NOMO-1 (cell line): ENCODE measurements at regions not wholly inside any gene's neighbourhood (a gene's known extent, or its start where the extent isn't known, plus 50 kb on each side); places are given as distances from the start of the nearest gene placed in this dataset.

Source experiments
- DNase-seq, 2 experiments: peaks; one replicate each; lab custom pipeline; 2025; ENCODE audit not compliant: unreplicated experiment in 2 of 2; lab: John Stamatoyannopoulos, UW

- no peak for DNase-seq
Measured at GRCh38 chr7:54476609-54477008, 65.6 kb upstream of the VSTM2A start.

- no peak for DNase-seq
Measured at GRCh38 chr7:54477083-54477482, 65.1 kb upstream of the VSTM2A start.

DNA sequence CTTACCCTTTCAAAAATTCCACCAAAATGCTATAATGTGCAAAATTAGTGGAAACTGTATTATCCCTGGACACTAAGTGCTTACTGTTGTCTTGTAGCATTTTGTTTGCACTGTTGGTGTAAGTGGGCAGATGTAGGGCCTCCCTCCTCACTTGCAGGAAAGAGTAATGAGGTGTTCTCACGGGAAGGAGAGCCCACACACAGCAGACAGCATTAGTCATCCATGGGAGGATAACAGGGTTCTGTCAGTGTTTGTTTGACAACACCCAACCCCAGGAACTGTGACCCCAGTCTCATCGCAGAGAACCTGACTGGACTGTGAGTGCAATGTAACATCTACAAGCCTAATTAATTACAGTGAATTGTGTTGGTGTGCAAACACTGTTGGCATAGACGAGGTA, 58.7 kb upstream of the VSTM2A start:
- DNase-seq: no peak

GRCh38 chr7:54485044-54485443, 57.1 kb upstream of the VSTM2A start:
- no peak for DNase-seq
